WTC11 (cell line): ENCODE measurements at regions not wholly inside any gene's neighbourhood (a gene's known extent, or its start where the extent isn't known, plus 50 kb on each side); places are given as distances from the start of the nearest gene placed in this dataset.

Source experiments
- ELF4 ChIP-seq: sonication (generic); formaldehyde crosslinking; IDR thresholded peaks from 2 replicates; pipeline ENCODE4 v1.8.1; 2022; ENCODE audit warnings: low read depth, mild to moderate bottlenecking, moderate library complexity, missing genetic modification reagents
- FOXJ3 ChIP-seq: sonication (generic); formaldehyde crosslinking; IDR thresholded peaks from 2 replicates; pipeline ENCODE4 v1.9.0; 2021; ENCODE audit warnings: missing genetic modification reagents, mild to moderate bottlenecking, borderline replicate concordance
- JUN ChIP-seq: sonication (generic); formaldehyde crosslinking; IDR thresholded peaks from 2 replicates; pipeline ENCODE4 v1.8.0; 2023; ENCODE audit warnings: mild to moderate bottlenecking, missing genetic modification reagents
- MYBL2 ChIP-seq: sonication (generic); formaldehyde crosslinking; IDR thresholded peaks from 2 replicates; pipeline ENCODE4 v1.8.1; 2023; ENCODE audit warnings: mild to moderate bottlenecking, moderate library complexity, missing genetic modification reagents
- TP53 ChIP-seq: sonication (generic); formaldehyde crosslinking; IDR thresholded peaks from 2 replicates; pipeline ENCODE4 v1.8.1; 2023; ENCODE audit warnings: mild to moderate bottlenecking, missing genetic modification reagents
- TF ChIP-seq, protein P1 (sequence below): sonication (generic); formaldehyde crosslinking; IDR thresholded peaks from 2 replicates; pipeline ENCODE4 v1.8.1; 2023; ENCODE audit warnings: mild to moderate bottlenecking, missing genetic modification reagents
- TF ChIP-seq, protein P2 (sequence below): fragments of 200-600 bp; IDR thresholded peaks from 2 replicates; pipeline ENCODE4 v1.8.0; 2022; ENCODE audit warnings: antibody characterized with exemption
- TF ChIP-seq, protein P3 (sequence below): sonication (generic); formaldehyde crosslinking; IDR thresholded peaks from 2 replicates; pipeline ENCODE4 v1.8.1; 2023; ENCODE audit warnings: mild to moderate bottlenecking, missing genetic modification reagents, moderate library complexity
- TF ChIP-seq, protein P4 (sequence below): sonication (generic); formaldehyde crosslinking; IDR thresholded peaks from 2 replicates; pipeline ENCODE4 v1.8.0; 2022; ENCODE audit warnings: mild to moderate bottlenecking, missing genetic modification reagents
- TF ChIP-seq, protein P5 (sequence below): sonication (generic); formaldehyde crosslinking; IDR thresholded peaks from 2 replicates; pipeline ENCODE4 v1.8.1; 2023; ENCODE audit warnings: mild to moderate bottlenecking, moderate library complexity, missing genetic modification reagents
- TF ChIP-seq, protein P6 (sequence below): sonication (generic); formaldehyde crosslinking; IDR thresholded peaks from 2 replicates; pipeline ENCODE4 v1.8.1; 2023; ENCODE audit warnings: mild to moderate bottlenecking, missing genetic modification reagents, borderline replicate concordance

DNA sequence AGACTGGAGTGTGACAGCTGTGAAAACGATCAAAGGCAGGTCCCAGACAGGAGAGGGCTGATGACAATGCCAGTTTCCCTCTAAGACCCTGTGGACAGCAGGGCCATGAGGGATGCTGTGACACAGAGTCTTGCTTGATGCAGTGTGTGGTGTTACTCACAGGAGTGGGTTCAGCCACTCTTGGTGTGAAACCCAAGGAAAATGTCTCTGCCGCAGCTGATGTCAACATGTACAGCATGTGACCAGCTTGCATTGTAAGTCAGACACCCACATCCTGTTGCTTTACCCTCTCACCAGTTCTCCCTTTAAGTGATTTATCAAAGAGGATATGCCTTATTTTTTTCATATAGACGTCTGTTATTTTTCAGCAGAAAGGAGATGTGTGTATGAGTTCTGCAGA, 268.6 kb downstream of the BTG1 start:
- TF ChIP-seq, protein P1, sequence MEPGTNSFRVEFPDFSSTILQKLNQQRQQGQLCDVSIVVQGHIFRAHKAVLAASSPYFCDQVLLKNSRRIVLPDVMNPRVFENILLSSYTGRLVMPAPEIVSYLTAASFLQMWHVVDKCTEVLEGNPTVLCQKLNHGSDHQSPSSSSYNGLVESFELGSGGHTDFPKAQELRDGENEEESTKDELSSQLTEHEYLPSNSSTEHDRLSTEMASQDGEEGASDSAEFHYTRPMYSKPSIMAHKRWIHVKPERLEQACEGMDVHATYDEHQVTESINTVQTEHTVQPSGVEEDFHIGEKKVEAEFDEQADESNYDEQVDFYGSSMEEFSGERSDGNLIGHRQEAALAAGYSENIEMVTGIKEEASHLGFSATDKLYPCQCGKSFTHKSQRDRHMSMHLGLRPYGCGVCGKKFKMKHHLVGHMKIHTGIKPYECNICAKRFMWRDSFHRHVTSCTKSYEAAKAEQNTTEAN (CRISPR knock-in tag): no peak
- TF ChIP-seq, protein P2, sequence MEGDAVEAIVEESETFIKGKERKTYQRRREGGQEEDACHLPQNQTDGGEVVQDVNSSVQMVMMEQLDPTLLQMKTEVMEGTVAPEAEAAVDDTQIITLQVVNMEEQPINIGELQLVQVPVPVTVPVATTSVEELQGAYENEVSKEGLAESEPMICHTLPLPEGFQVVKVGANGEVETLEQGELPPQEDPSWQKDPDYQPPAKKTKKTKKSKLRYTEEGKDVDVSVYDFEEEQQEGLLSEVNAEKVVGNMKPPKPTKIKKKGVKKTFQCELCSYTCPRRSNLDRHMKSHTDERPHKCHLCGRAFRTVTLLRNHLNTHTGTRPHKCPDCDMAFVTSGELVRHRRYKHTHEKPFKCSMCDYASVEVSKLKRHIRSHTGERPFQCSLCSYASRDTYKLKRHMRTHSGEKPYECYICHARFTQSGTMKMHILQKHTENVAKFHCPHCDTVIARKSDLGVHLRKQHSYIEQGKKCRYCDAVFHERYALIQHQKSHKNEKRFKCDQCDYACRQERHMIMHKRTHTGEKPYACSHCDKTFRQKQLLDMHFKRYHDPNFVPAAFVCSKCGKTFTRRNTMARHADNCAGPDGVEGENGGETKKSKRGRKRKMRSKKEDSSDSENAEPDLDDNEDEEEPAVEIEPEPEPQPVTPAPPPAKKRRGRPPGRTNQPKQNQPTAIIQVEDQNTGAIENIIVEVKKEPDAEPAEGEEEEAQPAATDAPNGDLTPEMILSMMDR: no peak
- no peak for TF ChIP-seq FOXJ3 (CRISPR knock-in tag)
- TF ChIP-seq, protein P3, sequence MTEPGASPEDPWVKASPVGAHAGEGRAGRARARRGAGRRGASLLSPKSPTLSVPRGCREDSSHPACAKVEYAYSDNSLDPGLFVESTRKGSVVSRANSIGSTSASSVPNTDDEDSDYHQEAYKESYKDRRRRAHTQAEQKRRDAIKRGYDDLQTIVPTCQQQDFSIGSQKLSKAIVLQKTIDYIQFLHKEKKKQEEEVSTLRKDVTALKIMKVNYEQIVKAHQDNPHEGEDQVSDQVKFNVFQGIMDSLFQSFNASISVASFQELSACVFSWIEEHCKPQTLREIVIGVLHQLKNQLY (CRISPR knock-in tag): no peak
- TF ChIP-seq JUN: no peak
- TF ChIP-seq TP53 (CRISPR knock-in tag): no peak
- TF ChIP-seq, protein P4, sequence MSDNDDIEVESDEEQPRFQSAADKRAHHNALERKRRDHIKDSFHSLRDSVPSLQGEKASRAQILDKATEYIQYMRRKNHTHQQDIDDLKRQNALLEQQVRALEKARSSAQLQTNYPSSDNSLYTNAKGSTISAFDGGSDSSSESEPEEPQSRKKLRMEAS (CRISPR knock-in tag): no peak
- TF ChIP-seq, protein P5, sequence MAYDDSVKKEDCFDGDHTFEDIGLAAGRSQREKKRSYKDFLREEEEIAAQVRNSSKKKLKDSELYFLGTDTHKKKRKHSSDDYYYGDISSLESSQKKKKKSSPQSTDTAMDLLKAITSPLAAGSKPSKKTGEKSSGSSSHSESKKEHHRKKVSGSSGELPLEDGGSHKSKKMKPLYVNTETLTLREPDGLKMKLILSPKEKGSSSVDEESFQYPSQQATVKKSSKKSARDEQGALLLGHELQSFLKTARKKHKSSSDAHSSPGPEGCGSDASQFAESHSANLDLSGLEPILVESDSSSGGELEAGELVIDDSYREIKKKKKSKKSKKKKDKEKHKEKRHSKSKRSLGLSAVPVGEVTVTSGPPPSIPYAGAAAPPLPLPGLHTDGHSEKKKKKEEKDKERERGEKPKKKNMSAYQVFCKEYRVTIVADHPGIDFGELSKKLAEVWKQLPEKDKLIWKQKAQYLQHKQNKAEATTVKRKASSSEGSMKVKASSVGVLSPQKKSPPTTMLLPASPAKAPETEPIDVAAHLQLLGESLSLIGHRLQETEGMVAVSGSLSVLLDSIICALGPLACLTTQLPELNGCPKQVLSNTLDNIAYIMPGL (CRISPR knock-in tag): no peak
- TF ChIP-seq ELF4 (CRISPR knock-in tag): no peak
- TF ChIP-seq MYBL2: no peak
- TF ChIP-seq, protein P6, sequence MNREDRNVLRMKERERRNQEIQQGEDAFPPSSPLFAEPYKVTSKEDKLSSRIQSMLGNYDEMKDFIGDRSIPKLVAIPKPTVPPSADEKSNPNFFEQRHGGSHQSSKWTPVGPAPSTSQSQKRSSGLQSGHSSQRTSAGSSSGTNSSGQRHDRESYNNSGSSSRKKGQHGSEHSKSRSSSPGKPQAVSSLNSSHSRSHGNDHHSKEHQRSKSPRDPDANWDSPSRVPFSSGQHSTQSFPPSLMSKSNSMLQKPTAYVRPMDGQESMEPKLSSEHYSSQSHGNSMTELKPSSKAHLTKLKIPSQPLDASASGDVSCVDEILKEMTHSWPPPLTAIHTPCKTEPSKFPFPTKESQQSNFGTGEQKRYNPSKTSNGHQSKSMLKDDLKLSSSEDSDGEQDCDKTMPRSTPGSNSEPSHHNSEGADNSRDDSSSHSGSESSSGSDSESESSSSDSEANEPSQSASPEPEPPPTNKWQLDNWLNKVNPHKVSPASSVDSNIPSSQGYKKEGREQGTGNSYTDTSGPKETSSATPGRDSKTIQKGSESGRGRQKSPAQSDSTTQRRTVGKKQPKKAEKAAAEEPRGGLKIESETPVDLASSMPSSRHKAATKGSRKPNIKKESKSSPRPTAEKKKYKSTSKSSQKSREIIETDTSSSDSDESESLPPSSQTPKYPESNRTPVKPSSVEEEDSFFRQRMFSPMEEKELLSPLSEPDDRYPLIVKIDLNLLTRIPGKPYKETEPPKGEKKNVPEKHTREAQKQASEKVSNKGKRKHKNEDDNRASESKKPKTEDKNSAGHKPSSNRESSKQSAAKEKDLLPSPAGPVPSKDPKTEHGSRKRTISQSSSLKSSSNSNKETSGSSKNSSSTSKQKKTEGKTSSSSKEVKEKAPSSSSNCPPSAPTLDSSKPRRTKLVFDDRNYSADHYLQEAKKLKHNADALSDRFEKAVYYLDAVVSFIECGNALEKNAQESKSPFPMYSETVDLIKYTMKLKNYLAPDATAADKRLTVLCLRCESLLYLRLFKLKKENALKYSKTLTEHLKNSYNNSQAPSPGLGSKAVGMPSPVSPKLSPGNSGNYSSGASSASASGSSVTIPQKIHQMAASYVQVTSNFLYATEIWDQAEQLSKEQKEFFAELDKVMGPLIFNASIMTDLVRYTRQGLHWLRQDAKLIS (CRISPR knock-in tag): no peak
